ENCODE measurements at regions not wholly inside any gene's neighbourhood (a gene's known extent, or its start where the extent isn't known, plus 50 kb on each side); places are given as distances from the start of the nearest gene placed in this dataset.

DNA sequence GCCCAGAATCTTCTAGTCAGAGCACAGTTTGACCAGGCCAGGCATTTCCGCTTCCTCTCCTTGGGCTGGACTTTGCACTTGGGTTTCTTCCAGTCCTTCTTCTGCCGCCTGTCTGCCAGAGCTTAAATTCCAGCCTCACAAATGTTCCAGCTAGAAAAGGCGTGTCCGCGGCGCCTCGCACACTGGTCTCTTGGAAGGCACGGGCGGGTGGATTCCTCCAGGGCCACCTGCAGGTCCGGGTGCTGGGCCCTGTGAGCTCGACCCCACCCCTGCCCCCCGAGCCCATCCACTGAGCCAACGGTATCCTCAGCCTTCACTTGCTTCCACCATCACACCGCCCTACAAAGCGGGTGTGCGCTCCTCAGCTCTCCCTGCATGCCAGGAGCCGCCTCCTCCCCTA is 2026.5 kb downstream of the TP53TG3F start:
- 89 to 93% methylated on average over 8 to 17 of the region's 17 CpGs for WGBS, 2 donors
- ATAC-seq (ENCODE audit: low FRiP score in 2 of 2) (peak; percentile 19 to 21), DNase-seq (peak in 1 of 2 donors; percentile 32)
- no peaks in the 10 kb centered on the region for H3K4me1 ChIP-seq
- H3K9me3 ChIP-seq, result peaks cover 0 to 7% (median 0%) of the 10 kb centered on the region in 4 donors
- H3K36me3 ChIP-seq, result no peaks in the 10 kb centered on the region
- H3K27me3 ChIP-seq, result no peaks in the 10 kb centered on the region
- no peak overlapping the region for H3K4me3 ChIP-seq
- no peak for TF ChIP-seq POLR2AphosphoS5 (IDR thresholded peaks at IDR 0.05)
- no peak for TF ChIP-seq EP300 (IDR thresholded peaks at IDR 0.05)
- TF ChIP-seq POLR2A (IDR thresholded peaks at IDR 0.05), result no peak
- TF ChIP-seq, protein P1, sequence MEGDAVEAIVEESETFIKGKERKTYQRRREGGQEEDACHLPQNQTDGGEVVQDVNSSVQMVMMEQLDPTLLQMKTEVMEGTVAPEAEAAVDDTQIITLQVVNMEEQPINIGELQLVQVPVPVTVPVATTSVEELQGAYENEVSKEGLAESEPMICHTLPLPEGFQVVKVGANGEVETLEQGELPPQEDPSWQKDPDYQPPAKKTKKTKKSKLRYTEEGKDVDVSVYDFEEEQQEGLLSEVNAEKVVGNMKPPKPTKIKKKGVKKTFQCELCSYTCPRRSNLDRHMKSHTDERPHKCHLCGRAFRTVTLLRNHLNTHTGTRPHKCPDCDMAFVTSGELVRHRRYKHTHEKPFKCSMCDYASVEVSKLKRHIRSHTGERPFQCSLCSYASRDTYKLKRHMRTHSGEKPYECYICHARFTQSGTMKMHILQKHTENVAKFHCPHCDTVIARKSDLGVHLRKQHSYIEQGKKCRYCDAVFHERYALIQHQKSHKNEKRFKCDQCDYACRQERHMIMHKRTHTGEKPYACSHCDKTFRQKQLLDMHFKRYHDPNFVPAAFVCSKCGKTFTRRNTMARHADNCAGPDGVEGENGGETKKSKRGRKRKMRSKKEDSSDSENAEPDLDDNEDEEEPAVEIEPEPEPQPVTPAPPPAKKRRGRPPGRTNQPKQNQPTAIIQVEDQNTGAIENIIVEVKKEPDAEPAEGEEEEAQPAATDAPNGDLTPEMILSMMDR (IDR thresholded peaks at IDR 0.05), result no peak
- H3K27ac ChIP-seq, result no peak overlapping the region

DNA sequence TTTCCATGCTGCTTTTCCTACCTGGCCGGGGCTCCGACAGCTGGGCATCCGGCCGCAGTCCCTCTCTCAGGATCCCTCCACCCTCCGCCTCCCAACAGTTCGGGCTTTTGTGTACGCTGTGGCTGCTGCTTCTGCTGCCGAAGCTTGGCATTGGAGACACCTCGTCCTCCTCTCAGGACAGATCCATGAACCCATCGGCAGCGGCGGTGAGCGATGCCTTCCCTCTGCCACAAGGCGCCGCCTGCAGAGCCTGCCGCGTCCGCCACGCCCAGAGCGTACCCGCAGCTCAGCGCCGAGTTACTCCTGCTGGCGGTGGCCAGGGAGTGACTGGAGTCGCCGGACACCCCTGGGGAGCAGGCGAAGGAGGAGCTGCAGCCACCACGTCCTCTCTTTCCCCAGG is 2032.8 kb downstream of the TP53TG3F start:
- no peak overlapping the region for H3K27ac ChIP-seq
- no peak for ATAC-seq (ENCODE audit: low FRiP score in 2 of 2)
- H3K4me3 ChIP-seq, result no peak overlapping the region
- 65 to 73% methylated on average over 7 to 28 of the region's 28 CpGs for WGBS, 2 donors
- TF ChIP-seq, protein P1 (IDR thresholded peaks at IDR 0.05), result no peak
- TF ChIP-seq POLR2AphosphoS5 (IDR thresholded peaks at IDR 0.05) (no peak), POLR2A (IDR thresholded peaks at IDR 0.05) (no peak), EP300 (IDR thresholded peaks at IDR 0.05) (no peak)
- no peaks in the 10 kb centered on the region for H3K36me3 ChIP-seq
- DNase-seq, result peak in 1 of 2 donors; percentile 60
- H3K9me3 ChIP-seq, result peaks cover 0 to 3% (median 0%) of the 10 kb centered on the region in 4 donors
- H3K27me3 ChIP-seq, result no peaks in the 10 kb centered on the region
- H3K4me1 ChIP-seq, result no peaks in the 10 kb centered on the region

DNA sequence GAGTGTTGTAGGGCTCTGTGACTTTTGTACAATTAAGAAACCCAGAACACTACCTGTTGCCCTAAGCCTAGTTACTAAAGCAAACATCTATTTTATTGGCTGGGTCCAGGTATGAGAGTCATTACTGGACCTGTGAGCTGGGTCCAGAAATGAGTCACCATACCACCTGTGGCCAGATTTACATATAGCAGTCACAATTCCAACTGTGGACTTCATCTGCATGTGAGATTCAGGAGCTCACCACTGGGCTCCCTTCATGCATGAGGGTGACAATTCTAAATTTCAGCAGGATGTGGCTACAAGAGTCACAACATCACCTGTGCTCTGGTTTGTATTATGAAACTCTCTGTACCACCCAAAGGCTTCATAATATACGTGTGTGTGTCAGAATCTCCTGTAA is 2038.0 kb downstream of the TP53TG3F start:
- no peak overlapping the region for H3K4me3 ChIP-seq
- H3K36me3 ChIP-seq, result no peaks in the 10 kb centered on the region
- no peak overlapping the region for H3K27ac ChIP-seq
- TF ChIP-seq POLR2AphosphoS5 (IDR thresholded peaks at IDR 0.05), result no peak
- no peak for TF ChIP-seq POLR2A (IDR thresholded peaks at IDR 0.05)
- TF ChIP-seq, protein P1 (IDR thresholded peaks at IDR 0.05), result no peak
- TF ChIP-seq EP300 (IDR thresholded peaks at IDR 0.05), result no peak
- WGBS, 2 donors, result 33 to 50% methylated on average over 1 of the region's 1 CpG
- peaks cover 0 to 17% (median 0%) of the 10 kb centered on the region in 4 donors for H3K9me3 ChIP-seq
- H3K4me1 ChIP-seq, result no peaks in the 10 kb centered on the region
- ATAC-seq (ENCODE audit: low FRiP score in 2 of 2) (no peak), DNase-seq (no peak)
- H3K27me3 ChIP-seq, result no peaks in the 10 kb centered on the region

DNA sequence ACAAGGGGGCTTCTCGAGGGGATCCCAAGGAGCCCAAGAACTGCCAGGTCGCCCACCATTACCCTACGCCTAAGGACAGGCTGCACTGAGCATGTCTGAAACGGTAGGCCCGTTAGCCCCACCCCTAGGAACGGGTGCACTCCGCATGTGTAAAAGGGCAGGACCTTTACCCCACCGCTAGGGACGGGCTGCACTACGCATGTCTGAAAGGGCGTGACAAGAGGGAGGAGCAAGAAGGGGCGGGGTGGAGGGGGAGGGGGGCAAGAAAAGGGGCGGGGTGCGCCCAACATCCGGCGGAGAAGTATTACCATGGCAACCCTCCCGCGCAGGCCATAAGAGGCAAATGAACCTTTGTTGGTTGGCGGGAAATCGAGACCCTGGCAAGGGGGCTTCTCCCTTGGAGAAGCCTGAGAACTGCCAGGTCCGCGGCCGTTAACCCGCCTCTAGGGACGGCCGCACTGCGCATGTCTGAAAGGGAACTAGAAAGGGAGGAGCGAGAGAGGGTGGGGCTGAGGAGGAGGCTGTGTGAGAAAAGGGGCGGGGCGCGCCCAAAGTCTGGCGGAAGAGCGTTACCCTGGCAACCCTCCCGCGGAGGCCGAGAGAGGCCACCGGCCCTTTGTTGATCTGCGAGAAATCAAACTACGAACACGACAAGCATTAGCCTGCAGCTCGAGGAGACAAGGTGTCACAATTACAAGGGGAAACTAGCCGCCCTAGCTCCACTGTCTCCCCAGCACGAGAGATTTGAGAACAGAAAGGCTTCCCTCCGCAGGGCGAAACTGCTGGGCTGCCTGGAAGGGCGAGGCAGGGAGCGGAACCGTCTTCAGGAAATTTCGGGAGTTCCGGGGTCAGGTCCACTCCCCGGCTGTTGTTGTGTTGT is 2046.8 kb downstream of the TP53TG3F start:
- Histone ChIP-seq H3K36me3 (no peaks in the 10 kb centered on the region), H3K4me1 (no peaks in the 10 kb centered on the region), H3K27me3 (no peaks in the 10 kb centered on the region), H3K4me3 (no peak overlapping the region), H3K27ac (no peak overlapping the region), H3K9me3 (peaks cover 0 to 22% (median 0%) of the 10 kb centered on the region in 4 donors)
- ATAC-seq (ENCODE audit: low FRiP score in 2 of 2) (peak; percentile 26 to 34), DNase-seq (peak in 1 of 2 donors; percentile 54)
- TF ChIP-seq POLR2AphosphoS5 (IDR thresholded peaks at IDR 0.05) (no peak), EP300 (IDR thresholded peaks at IDR 0.05) (no peak), POLR2A (IDR thresholded peaks at IDR 0.05) (no peak)
- TF ChIP-seq, protein P1 (IDR thresholded peaks at IDR 0.05), result no peak
- WGBS, 2 donors, result 51 to 57% methylated on average over 38 to 51 of the region's 51 CpGs
